HUES6 (cell line): ENCODE measurements at regions not wholly inside any gene's neighbourhood (a gene's known extent, or its start where the extent isn't known, plus 50 kb on each side); places are given as distances from the start of the nearest gene placed in this dataset.
A peak's percentile ranks its signal among the peaks of the same experiment; 100 is the strongest.

ENCODE experiments used
- H3K27ac ChIP-seq: 2 replicates; pipeline ENCODE4 v1.7.0; 2013; ENCODE audit warnings: low read depth, mild to moderate bottlenecking, low read length, inconsistent platforms
- H3K27me3 ChIP-seq: 2 replicates; pipeline ENCODE4 v1.6.1; 2013; ENCODE audit warnings: low read length; ENCODE audit not compliant: control insufficient read depth, insufficient read depth
- H3K36me3 ChIP-seq: 2 replicates; pipeline ENCODE4 v1.6.1; 2013; ENCODE audit warnings: low read length; ENCODE audit not compliant: control insufficient read depth, insufficient read depth
- H3K4me1 ChIP-seq: 2 replicates; pipeline ENCODE4 v1.6.1; 2013; ENCODE audit warnings: low read length; ENCODE audit not compliant: control insufficient read depth, insufficient read depth
- H3K4me3 ChIP-seq: 2 replicates; pipeline ENCODE4 v1.5.1; 2013; ENCODE audit warnings: low read depth, low read length
- H3K9ac ChIP-seq: one replicate; pipeline ENCODE4 v1.6.1; 2013; ENCODE audit warnings: mild to moderate bottlenecking, low read length
- H3K9me3 ChIP-seq: 2 replicates; pipeline ENCODE4 v1.6.1; 2013; ENCODE audit warnings: low read depth, low read length; ENCODE audit not compliant: control insufficient read depth, insufficient read depth

GRCh38 chr2:40564184-40564583 lies 112.3 kb upstream of the SLC8A1 start:
- Histone ChIP-seq H3K27ac (no peak overlapping the region), H3K9ac (no peak overlapping the region), H3K9me3 (no peaks in the 10 kb centered on the region), H3K4me1 (no peaks in the 10 kb centered on the region), H3K4me3 (no peak overlapping the region), H3K36me3 (no peaks in the 10 kb centered on the region), H3K27me3 (no peaks in the 10 kb centered on the region)

GRCh38 chr2:40579247-40579646 lies 127.4 kb upstream of the SLC8A1 start:
- no peaks in the 10 kb centered on the region for H3K36me3 ChIP-seq
- no peaks in the 10 kb centered on the region for H3K9me3 ChIP-seq

DNA sequence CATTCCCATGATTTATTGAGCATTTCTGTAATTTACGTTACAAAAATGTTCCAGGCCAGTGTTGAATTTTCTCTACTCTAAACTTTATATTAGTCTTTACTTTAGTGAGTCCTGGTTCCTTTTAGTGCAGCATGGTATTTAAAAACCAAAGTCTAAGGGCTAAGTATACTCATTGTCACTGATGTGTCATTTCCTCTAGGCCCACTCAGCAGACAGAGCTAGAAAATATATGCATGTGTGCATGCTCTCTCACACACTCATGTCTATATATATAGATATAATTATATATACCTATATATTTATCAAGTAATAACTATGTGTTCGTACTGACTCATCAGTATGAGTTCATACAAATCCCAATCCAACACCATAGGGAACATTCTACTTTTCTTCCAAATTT lies 132.5 kb upstream of the SLC8A1 start:
- H3K9me3 ChIP-seq: no peaks in the 10 kb centered on the region
- H3K27ac ChIP-seq: no peak overlapping the region
- no peaks in the 10 kb centered on the region for H3K4me1 ChIP-seq
- no peaks in the 10 kb centered on the region for H3K27me3 ChIP-seq
- no peak overlapping the region for H3K4me3 ChIP-seq
- no peaks in the 10 kb centered on the region for H3K36me3 ChIP-seq
- no peak overlapping the region for H3K9ac ChIP-seq

More at GRCh38 chr2:40579247-40579646, 127.4 kb upstream of the SLC8A1 start:
- Histone ChIP-seq H3K9ac (no peak overlapping the region), H3K4me1 (no peaks in the 10 kb centered on the region), H3K4me3 (no peak overlapping the region), H3K27ac (no peak overlapping the region), H3K27me3 (no peaks in the 10 kb centered on the region)

DNA sequence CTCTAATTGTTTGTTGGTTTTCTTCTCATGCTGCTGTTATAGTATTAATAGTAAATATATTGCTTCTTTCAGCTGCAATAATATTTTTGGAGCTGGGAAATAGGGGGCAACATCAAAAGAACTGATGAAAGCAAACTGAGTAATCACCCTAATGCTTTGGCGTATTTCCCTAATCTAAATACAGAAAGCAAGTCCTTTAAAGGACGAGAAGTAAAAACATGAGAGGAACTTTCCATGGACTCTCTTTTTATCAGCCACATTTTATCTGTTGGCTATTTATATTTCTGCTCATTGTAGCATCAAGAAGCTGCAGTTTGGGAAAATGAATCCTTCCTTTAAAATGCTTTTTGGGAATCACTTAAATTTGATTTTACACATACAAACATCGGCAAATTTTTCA lies 139.9 kb upstream of the SLC8A1 start:
- H3K4me1 ChIP-seq: no peaks in the 10 kb centered on the region
- H3K36me3 ChIP-seq: no peaks in the 10 kb centered on the region
- no peak overlapping the region for H3K4me3 ChIP-seq
- H3K9ac ChIP-seq: no peak overlapping the region
- H3K27me3 ChIP-seq: no peaks in the 10 kb centered on the region
- no peaks in the 10 kb centered on the region for H3K9me3 ChIP-seq
- H3K27ac ChIP-seq: peak overlapping the region; percentile 64; the same call in 1 of the 2 replicates

DNA sequence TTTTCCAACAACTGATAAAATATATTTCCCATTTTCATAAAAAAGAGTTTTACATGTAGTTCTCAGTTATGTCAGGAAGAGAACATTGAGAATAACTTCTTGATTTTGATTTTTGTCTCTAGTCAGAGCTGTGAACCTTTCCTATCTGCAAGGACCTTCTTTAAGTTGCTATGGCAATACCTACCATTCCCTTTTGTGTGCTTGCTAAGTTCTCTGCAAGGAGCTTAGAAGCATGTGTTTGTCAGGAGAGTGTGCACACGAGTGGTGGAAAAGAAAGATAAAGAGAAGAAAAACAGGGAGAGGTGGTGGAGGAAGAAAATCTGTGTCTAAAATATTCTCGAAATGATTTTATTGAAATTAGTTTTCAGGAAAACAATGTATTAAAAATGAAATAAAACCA lies 140.3 kb upstream of the SLC8A1 start:
- Histone ChIP-seq H3K36me3 (no peaks in the 10 kb centered on the region), H3K27ac (peak overlapping the region; percentile 64; the same call in 1 of the 2 replicates), H3K4me1 (no peaks in the 10 kb centered on the region), H3K27me3 (no peaks in the 10 kb centered on the region), H3K9me3 (no peaks in the 10 kb centered on the region), H3K9ac (no peak overlapping the region), H3K4me3 (no peak overlapping the region)

- Histone ChIP-seq H3K9me3 (no peaks in the 10 kb centered on the region), H3K36me3 (no peaks in the 10 kb centered on the region), H3K4me3 (no peak overlapping the region), H3K9ac (no peak overlapping the region), H3K27me3 (no peaks in the 10 kb centered on the region), H3K4me1 (0 out of 2 replicates have a peak, but pooled peaks cover 3% of the 10 kb centered on the region), H3K27ac (no peak overlapping the region)
These were observed 155.0 kb upstream of the SLC8A1 start for GRCh38 chr2:40606862-40607261.

- Histone ChIP-seq H3K4me1 (0 out of 2 replicates have a peak, but pooled peaks cover 3% of the 10 kb centered on the region), H3K9me3 (no peaks in the 10 kb centered on the region), H3K4me3 (no peak overlapping the region), H3K27ac (no peak overlapping the region), H3K9ac (no peak overlapping the region), H3K36me3 (no peaks in the 10 kb centered on the region), H3K27me3 (no peaks in the 10 kb centered on the region)
These were observed 159.3 kb upstream of the SLC8A1 start for GRCh38 chr2:40611196-40611595.

GRCh38 chr2:40625849-40626248 lies 174.0 kb upstream of the SLC8A1 start:
- Histone ChIP-seq H3K4me3 (no peak overlapping the region), H3K36me3 (no peaks in the 10 kb centered on the region), H3K9ac (no peak overlapping the region), H3K4me1 (no peaks in the 10 kb centered on the region), H3K27me3 (no peaks in the 10 kb centered on the region), H3K27ac (no peak overlapping the region), H3K9me3 (no peaks in the 10 kb centered on the region)

GRCh38 chr2:40628556-40628955 lies 176.7 kb upstream of the SLC8A1 start:
- H3K9ac ChIP-seq: no peak overlapping the region
- H3K9me3 ChIP-seq: no peaks in the 10 kb centered on the region
- H3K36me3 ChIP-seq: no peaks in the 10 kb centered on the region
- no peaks in the 10 kb centered on the region for H3K27me3 ChIP-seq
- H3K27ac ChIP-seq: no peak overlapping the region
- H3K4me3 ChIP-seq: no peak overlapping the region
- H3K4me1 ChIP-seq: no peaks in the 10 kb centered on the region

DNA sequence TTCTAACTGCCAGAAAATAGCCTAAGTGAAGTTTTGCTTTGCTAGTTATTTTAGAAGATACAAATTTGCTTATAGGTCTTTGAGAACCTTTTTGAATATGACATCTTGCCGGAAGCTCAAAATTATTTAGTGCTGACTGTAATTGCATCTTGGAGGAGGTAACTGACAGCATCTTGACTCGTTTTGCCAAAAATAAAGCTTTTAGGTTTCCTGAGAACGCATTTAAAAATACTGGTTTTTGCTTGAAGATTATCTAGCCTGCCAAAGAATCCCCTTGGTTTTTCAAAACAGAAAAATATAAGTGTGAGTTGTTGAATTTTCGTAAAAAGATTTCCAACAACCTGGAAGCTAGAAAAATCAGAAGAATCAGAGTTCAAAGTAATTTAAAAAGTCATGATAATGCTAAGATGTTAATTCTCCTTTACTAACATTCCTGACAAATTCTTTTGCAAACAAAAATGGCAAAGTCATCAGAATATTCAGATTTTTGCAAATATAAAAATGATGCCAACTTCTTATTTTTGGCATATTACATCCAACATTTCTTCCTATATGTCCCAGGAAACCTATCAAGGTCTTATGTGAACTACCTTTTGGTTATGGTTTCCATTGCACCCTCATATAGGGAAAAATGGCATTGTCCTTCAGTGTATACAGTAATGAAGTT lies 178.0 kb upstream of the SLC8A1 start:
- Histone ChIP-seq H3K4me1 (no peaks in the 10 kb centered on the region), H3K27me3 (no peaks in the 10 kb centered on the region), H3K9ac (no peak overlapping the region), H3K36me3 (no peaks in the 10 kb centered on the region), H3K27ac (no peak overlapping the region), H3K4me3 (no peak overlapping the region), H3K9me3 (no peaks in the 10 kb centered on the region)

GRCh38 chr2:40639320-40639719 lies 187.4 kb upstream of the SLC8A1 start:
- H3K36me3 ChIP-seq: no peaks in the 10 kb centered on the region
- no peak overlapping the region for H3K27ac ChIP-seq
- no peaks in the 10 kb centered on the region for H3K4me1 ChIP-seq
- no peak overlapping the region for H3K9ac ChIP-seq
- no peak overlapping the region for H3K4me3 ChIP-seq
- H3K27me3 ChIP-seq: no peaks in the 10 kb centered on the region
- no peaks in the 10 kb centered on the region for H3K9me3 ChIP-seq
